ENCODE measurements at regions not wholly inside any gene's neighbourhood (a gene's known extent, or its start where the extent isn't known, plus 50 kb on each side); places are given as distances from the start of the nearest gene placed in this dataset.

DNA sequence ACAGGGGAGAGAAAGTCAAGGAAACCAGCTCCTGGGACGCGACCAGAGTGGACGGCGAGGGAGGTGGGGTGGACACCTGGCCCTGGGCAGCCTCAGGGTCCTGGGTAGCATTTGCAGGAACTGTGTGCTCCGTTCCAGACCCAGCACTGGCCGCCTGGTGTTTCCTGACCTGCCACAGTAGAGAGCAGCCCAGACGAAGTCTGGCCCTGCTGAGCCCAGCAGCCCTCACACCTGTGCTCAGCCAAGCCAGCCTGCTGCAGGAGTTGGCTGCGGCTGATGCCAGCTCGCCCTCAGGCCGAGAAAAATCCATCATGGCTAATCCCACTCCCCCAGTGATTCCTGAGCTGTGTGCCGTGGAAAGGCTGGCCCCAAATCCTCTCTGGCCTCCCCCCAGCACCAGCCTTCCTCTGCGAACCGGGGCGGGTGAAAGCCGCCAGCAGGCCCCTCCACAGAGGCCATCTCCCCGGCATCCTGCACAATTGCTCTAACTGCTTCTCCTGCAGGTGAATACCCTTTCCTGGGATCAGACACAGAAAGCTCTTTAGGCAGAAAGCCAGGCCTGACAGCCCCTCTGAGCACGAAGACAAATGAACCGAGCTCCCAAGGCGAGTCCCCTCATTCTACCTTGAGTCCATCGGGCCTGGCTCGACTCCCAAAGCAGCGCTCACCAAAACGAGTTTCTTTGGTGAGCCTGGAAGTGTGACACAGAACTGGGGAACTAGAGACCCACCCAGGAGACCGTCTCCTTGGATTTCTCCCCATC, 88.6 kb downstream of the RTL6 start:
- Histone ChIP-seq H3K4me3 (ENCODE audit: low read length in 2 of 2) (no peak overlapping the region), H3K27ac (ENCODE audit: low read depth, low read length) (no peak overlapping the region), H3K4me1 (ENCODE audit: insufficient read depth, low read length) (no peaks in the 10 kb centered on the region), H3K36me3 (ENCODE audit: insufficient read depth, low read length) (no peaks in the 10 kb centered on the region), H3K9me3 (ENCODE audit: control insufficient read depth in 1 of 2, low read length in 2 of 2) (no peaks in the 10 kb centered on the region), H3K27me3 (ENCODE audit: insufficient read depth, low read length) (no peaks in the 10 kb centered on the region)
- POLR2A ChIA-PET (ENCODE audit: partially characterized antibody): no interaction called here
- CTCF ChIA-PET (ENCODE audit: partially characterized antibody): no interaction called here
- no peak for DNase-seq
- Mint-ChIP-seq H3K4me1 (no peaks in the 10 kb centered on the region), H3K9me3 (no peaks in the 10 kb centered on the region), H3K4me3 (no peak overlapping the region), H3K27me3 (peaks cover 0 to 8% of the 10 kb centered on the region in 2 donors), H3K36me3 (no peaks in the 10 kb centered on the region), H3K27ac (no peak overlapping the region)
- intact Hi-C loops (cut with micrococcal nuclease): no loop called here

- H3K4me3 ChIP-seq (ENCODE audit: low read length in 2 of 2): no peak overlapping the region
- no peaks in the 10 kb centered on the region for H3K36me3 Mint-ChIP-seq
- intact Hi-C loops (cut with micrococcal nuclease): no loop called here
- no peak overlapping the region for H3K27ac Mint-ChIP-seq
- ChIA-PET POLR2A (ENCODE audit: partially characterized antibody) (no interaction called here), CTCF (ENCODE audit: partially characterized antibody) (no interaction called here)
- no peaks in the 10 kb centered on the region for H3K4me1 Mint-ChIP-seq
- H3K9me3 ChIP-seq (ENCODE audit: control insufficient read depth in 1 of 2, low read length in 2 of 2): no peaks in the 10 kb centered on the region
- H3K27me3 ChIP-seq (ENCODE audit: insufficient read depth, low read length): no peaks in the 10 kb centered on the region
- H3K9me3 Mint-ChIP-seq: no peaks in the 10 kb centered on the region
- no peaks in the 10 kb centered on the region for H3K4me1 ChIP-seq (ENCODE audit: insufficient read depth, low read length)
- peaks cover 0 to 7% of the 10 kb centered on the region in 2 donors for H3K27me3 Mint-ChIP-seq
- H3K27ac ChIP-seq (ENCODE audit: low read depth, low read length): no peak overlapping the region
- H3K36me3 ChIP-seq (ENCODE audit: insufficient read depth, low read length): no peaks in the 10 kb centered on the region
- H3K4me3 Mint-ChIP-seq: no peak overlapping the region
- DNase-seq: no peak
These were observed 89.2 kb downstream of the RTL6 start for GRCh38 chr22:44408829-44409192.

- intact Hi-C loops (cut with micrococcal nuclease): no loop called here
- H3K4me3 Mint-ChIP-seq: no peak overlapping the region
- CTCF ChIA-PET (ENCODE audit: partially characterized antibody): no interaction called here
These were observed 89.8 kb downstream of the RTL6 start for GRCh38 chr22:44407987-44408828.

GRCh38 chr22:44407171-44407986, 90.7 kb downstream of the RTL6 start:
- no peak overlapping the region for H3K27ac Mint-ChIP-seq

More at GRCh38 chr22:44407987-44408828, 89.8 kb downstream of the RTL6 start:
- H3K9me3 ChIP-seq (ENCODE audit: control insufficient read depth in 1 of 2, low read length in 2 of 2): no peaks in the 10 kb centered on the region
- no peaks in the 10 kb centered on the region for H3K36me3 Mint-ChIP-seq
- peaks cover 0 to 8% of the 10 kb centered on the region in 2 donors for H3K27me3 Mint-ChIP-seq
- H3K9me3 Mint-ChIP-seq: no peaks in the 10 kb centered on the region
- H3K4me1 Mint-ChIP-seq: no peaks in the 10 kb centered on the region
- H3K4me3 ChIP-seq (ENCODE audit: low read length in 2 of 2): no peak overlapping the region
- H3K36me3 ChIP-seq (ENCODE audit: insufficient read depth, low read length): no peaks in the 10 kb centered on the region
- H3K4me1 ChIP-seq (ENCODE audit: insufficient read depth, low read length): no peaks in the 10 kb centered on the region
- no peak overlapping the region for H3K27ac Mint-ChIP-seq
- POLR2A ChIA-PET (ENCODE audit: partially characterized antibody): no interaction called here
- H3K27me3 ChIP-seq (ENCODE audit: insufficient read depth, low read length): no peaks in the 10 kb centered on the region
- no peak for DNase-seq
- H3K27ac ChIP-seq (ENCODE audit: low read depth, low read length): no peak overlapping the region

DNA sequence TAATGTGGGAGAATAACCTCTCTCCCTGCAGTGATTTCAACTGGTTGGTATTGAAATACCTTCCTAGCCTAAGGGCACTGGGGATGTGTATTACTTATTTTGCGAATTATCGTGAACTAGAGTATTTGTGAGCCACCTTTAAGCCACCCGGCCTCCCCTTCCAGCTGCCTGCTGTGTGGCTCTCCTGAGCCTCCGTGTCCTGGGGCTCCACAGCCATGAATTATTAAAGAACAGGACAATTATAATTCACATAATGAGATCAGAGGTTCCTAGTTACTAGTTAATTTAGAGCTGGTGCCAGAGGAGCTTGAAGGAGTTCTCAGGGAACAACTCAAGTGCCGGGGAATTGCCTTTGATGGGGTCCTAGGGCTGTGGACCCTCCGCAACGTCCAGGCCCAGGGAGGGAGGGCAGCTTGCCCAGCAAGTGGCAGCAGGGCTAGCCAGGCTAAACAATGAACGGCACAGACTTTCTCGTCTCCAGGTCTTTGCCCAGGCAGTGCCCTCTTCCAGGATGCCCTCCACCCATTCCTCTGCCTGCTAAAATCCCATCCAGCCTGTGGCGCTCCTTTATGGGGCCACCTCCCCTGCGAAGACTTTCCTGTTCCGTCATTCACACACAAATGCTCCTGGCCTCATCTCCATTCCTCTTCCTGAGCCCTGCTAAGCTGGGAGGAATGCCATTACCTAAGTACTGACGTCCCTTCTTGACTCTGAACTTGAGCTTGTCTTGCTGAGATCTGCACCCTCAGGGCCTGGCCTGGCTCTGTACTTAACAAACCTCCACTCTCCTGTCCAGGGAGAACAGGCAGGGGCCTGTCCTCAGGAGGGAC, 91.5 kb downstream of the RTL6 start:
- no peak overlapping the region for H3K27ac ChIP-seq (ENCODE audit: low read depth, low read length)
- intact Hi-C loops (cut with micrococcal nuclease): no loop called here
- Mint-ChIP-seq H3K4me1 (no peaks in the 10 kb centered on the region), H3K27me3 (peaks cover 0 to 4% of the 10 kb centered on the region in 2 donors), H3K27ac (no peak overlapping the region), H3K4me3 (no peak overlapping the region), H3K9me3 (no peaks in the 10 kb centered on the region), H3K36me3 (no peaks in the 10 kb centered on the region)
- H3K9me3 ChIP-seq (ENCODE audit: control insufficient read depth in 1 of 2, low read length in 2 of 2): no peaks in the 10 kb centered on the region
- no peaks in the 10 kb centered on the region for H3K27me3 ChIP-seq (ENCODE audit: insufficient read depth, low read length)
- POLR2A ChIA-PET (ENCODE audit: partially characterized antibody): no interaction called here
- DNase-seq: no peak
- no peaks in the 10 kb centered on the region for H3K4me1 ChIP-seq (ENCODE audit: insufficient read depth, low read length)
- CTCF ChIA-PET (ENCODE audit: partially characterized antibody): no interaction called here
- H3K36me3 ChIP-seq (ENCODE audit: insufficient read depth, low read length): no peaks in the 10 kb centered on the region
- H3K4me3 ChIP-seq (ENCODE audit: low read length in 2 of 2): no peak overlapping the region

More at GRCh38 chr22:44407171-44407986, 90.7 kb downstream of the RTL6 start:
- Mint-ChIP-seq H3K4me3 (no peak overlapping the region), H3K4me1 (no peaks in the 10 kb centered on the region), H3K9me3 (no peaks in the 10 kb centered on the region), H3K36me3 (no peaks in the 10 kb centered on the region), H3K27me3 (peaks cover 0 to 4% of the 10 kb centered on the region in 2 donors)
- H3K9me3 ChIP-seq (ENCODE audit: control insufficient read depth in 1 of 2, low read length in 2 of 2): no peaks in the 10 kb centered on the region
- H3K4me3 ChIP-seq (ENCODE audit: low read length in 2 of 2): no peak overlapping the region
- ChIA-PET CTCF (ENCODE audit: partially characterized antibody) (no interaction called here), POLR2A (ENCODE audit: partially characterized antibody) (no interaction called here)
- no peaks in the 10 kb centered on the region for H3K36me3 ChIP-seq (ENCODE audit: insufficient read depth, low read length)
- intact Hi-C loops (cut with micrococcal nuclease): no loop called here
- H3K4me1 ChIP-seq (ENCODE audit: insufficient read depth, low read length): no peaks in the 10 kb centered on the region
- no peaks in the 10 kb centered on the region for H3K27me3 ChIP-seq (ENCODE audit: insufficient read depth, low read length)
- no peak overlapping the region for H3K27ac ChIP-seq (ENCODE audit: low read depth, low read length)
- no peak for DNase-seq

DNA sequence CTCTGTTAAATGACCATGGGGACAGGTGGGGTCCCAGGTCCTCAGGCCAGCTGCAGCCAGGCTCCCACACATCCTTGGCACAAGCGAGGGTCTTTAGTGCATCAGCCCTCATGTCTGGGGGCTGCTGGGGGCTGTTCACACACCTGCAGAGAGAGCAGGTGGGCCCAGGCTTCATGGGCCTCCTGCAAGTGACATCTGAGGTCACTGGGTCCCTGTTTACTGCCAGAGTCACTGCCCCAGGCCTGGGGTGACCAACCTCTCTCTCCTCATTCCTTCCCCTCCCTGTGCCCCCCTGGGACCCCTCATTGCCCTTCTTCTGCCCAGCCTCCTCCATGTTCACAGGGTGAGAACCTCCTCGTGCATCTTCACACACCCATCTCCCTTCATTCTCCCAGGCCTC, 92.4 kb downstream of the RTL6 start:
- Histone ChIP-seq H3K36me3 (ENCODE audit: insufficient read depth, low read length) (no peaks in the 10 kb centered on the region), H3K27ac (ENCODE audit: low read depth, low read length) (no peak overlapping the region), H3K4me3 (ENCODE audit: low read length in 2 of 2) (no peak overlapping the region), H3K9me3 (ENCODE audit: control insufficient read depth in 1 of 2, low read length in 2 of 2) (no peaks in the 10 kb centered on the region), H3K4me1 (ENCODE audit: insufficient read depth, low read length) (no peaks in the 10 kb centered on the region), H3K27me3 (ENCODE audit: insufficient read depth, low read length) (no peaks in the 10 kb centered on the region)
- Mint-ChIP-seq H3K9me3 (no peaks in the 10 kb centered on the region), H3K4me3 (peak overlapping the region in 1 of 8 donors; percentile 43), H3K27me3 (peaks cover 0 to 4% of the 10 kb centered on the region in 2 donors), H3K36me3 (no peaks in the 10 kb centered on the region), H3K4me1 (no peaks in the 10 kb centered on the region), H3K27ac (peak overlapping the region in 1 of 7 donors; percentile 37)
- intact Hi-C loops (cut with micrococcal nuclease): no loop called here
- CTCF ChIA-PET (ENCODE audit: partially characterized antibody): no interaction called here
- DNase-seq: no peak
- POLR2A ChIA-PET (ENCODE audit: partially characterized antibody): no interaction called here

Measured in CD4-positive, alpha-beta memory T cell (primary cell).